GM18867 (cell line): ENCODE measurements at regions not wholly inside any gene's neighbourhood (a gene's known extent, or its start where the extent isn't known, plus 50 kb on each side); places are given as distances from the start of the nearest gene placed in this dataset.
A peak's percentile ranks its signal among the peaks of the same experiment; 100 is the strongest.
"Not testable (repeated sequence)": the region's sequence is repeated elsewhere in the genome, so short reads cannot be mapped to it uniquely, and the experiment has no call there.

Source experiments
- ATAC-seq: cut with Tn5 transposase; IDR thresholded peaks from one replicate; pipeline ENCODE4 v1.9.1; 2021; ENCODE audit warnings: mild to moderate bottlenecking, moderate library complexity; ENCODE audit not compliant: unreplicated experiment

DNA sequence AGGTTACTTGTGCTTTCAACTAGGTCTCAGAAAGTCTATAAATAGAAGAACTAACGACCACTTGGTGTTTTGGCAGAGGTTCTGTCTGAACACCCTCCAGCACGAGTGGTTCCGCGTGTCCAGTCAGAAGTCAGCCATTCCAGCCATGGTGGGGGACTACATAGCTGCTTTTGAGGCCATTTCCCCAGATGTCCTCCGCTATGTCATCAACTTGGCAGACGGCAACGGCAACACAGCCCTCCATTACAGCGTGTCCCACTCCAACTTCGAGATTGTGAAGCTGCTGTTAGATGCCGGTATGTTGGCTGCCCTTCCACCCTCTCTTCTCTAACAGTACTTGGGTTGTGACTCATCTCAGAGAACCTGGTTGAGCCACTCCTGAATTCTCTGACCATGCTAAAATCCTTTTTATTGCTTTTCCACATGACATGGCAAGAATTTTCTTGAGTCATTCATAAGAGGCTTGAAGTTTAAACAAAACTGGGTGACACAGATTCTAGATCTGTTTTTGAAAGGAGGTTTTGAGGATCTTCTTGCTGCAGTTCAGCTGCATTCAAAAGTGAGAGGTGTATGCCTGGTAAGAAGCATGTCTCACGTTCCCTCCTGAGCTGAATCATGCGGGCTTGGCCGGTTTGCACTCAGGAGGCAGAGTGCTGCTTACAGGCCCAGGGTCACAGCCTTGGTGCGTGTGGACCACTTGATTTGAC lies 103.1 kb upstream of the DMRT1 start:
- no peak for ATAC-seq

DNA sequence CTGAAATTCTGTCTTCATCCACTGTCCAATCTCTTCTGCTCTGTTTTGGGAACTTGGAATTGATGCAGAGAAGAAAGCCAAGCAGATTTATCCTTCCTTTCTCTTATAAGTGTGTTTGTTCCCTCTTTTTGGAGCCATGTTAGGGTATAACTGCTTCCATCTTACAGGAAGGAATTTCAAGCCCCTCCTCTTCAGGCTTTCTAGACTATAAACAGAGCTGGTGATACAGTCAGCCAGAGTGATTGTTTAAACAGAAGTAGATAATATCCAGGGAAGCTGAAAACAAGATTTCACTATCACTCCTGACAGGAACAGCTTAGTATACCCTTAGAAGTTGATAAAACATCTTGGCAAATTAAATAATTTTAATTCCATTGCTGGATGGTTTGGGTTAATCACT lies 102.1 kb upstream of the DMRT1 start:
- no peak for ATAC-seq

DNA sequence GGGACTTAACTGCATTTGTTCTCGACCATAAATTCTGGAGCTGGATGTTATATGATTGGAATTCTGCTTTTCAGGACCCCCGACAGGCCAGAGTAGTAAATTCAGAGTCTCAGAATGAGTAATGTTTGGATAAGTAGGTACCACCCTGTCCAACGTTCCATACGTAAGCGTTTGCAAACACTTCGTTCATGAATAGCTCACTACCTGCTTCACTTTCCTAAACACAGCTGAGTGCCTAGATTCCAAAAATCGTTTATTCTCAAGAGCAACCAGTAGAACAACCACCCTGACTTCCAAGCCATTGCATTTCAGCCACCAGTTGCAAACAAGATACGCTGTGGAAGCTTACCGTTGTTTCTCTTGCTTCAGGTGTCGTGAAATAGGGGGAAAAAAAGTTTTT lies 101.3 kb upstream of the DMRT1 start:
- no peak for ATAC-seq

DNA sequence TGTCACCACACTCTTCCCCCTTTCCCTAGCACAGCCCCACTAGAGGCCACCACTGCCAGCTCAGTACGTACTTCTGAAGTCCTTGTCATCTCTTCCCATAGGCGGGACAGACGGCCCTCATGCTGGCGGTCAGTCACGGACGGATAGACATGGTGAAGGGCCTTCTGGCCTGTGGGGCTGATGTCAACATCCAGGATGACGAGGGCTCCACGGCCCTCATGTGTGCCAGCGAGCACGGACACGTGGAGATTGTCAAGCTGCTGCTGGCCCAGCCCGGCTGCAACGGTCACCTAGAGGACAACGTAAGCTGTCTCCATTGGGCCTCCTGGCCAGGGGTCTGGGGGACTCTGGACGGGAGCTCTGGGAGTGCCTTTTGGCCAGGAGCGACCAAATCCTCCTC lies 99.4 kb upstream of the DMRT1 start:
- ATAC-seq, result no peak

DNA sequence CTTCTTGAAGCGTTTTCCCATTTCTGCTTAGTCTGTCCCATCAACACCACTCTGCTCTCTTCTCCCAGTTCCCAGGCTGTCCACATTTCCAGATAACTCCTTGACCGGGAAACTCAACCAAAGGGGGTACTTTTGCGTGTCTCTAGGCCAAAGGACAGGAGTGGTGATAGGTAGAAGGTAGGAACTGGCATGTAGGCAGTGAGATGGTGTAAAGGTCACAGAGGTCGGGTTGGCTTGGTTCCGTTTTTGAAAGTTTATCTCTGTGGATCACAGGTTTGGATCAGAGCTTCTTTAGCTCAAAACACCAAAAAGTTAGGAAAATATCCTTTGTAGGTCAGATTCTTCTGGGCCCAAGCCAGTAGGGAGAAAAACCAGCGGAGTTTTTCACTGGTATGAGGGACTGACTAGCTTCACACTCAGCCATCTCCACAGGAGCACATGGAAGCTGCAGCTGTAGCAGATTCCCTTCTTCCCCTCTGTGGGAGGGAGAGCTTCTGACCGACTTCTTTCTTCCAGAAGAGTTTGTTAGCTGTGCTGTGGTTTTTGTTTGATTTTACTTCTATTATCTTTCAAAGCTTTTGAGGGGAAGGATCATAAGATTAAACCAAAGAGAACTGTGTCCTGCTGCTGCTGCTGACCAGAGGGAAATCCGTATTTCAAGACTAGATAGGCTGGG lies 98.4 kb upstream of the DMRT1 start:
- no peak for ATAC-seq

DNA sequence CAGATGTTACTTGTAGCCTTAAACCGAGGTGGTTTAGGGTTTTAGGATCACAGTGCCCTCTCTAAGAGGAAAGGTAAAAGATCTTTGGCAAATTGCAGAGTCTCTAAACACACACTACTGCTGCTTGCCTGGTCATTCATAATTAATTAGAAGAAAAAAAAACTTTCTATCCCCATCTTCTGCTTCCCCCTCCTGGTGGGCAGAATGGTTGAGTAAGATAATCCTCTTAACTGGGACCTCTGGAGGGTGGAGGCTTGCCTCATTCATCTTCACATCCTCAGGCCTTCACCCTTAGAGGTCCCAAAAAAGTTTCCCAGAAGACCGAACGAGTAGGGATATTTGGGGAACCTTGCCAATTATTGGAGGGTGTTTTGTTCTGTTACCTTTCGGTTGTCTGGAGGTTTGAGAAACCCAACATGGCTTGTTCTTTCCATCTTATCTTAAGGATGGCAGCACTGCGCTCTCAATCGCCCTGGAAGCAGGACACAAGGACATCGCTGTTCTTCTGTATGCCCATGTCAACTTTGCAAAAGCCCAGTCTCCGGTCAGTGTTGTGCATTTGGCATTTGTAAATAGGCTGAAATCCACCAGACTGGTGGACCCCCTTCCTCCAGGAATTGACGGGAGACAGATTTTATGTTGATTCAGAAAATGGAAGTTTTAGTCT lies 97.3 kb upstream of the DMRT1 start:
- no peak for ATAC-seq

DNA sequence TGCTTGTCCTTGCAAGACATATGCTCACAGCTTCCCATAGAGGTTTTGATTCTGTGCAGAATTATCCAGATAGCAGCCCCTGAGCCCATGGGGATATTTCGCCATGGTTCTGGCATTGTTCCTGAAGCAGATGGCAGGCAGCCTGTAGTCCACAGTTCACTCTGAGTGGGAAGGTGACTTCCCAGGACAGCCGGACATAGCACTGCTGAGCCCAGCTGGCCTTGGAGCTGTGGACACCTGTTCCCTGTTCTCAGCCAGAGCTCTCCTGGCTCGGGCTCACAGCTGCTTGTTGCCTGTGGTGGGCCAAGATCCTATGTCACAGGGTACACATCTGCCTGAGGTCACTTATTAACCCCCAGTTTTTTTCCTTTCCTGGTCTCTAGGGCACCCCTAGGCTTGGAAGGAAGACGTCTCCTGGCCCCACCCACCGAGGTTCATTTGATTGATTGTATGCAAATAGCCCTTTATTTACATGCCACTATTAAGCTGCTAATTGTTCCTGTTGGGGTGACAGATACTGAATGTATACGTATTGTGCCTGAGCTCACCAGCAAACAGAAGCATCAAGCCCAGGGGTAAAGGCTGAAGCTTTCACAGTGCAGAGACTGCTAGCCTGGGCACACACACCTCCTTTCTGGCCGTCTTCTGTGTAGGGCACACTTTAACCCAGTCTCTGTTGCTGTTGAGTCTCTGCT lies 96.6 kb upstream of the DMRT1 start:
- no peak for ATAC-seq

DNA sequence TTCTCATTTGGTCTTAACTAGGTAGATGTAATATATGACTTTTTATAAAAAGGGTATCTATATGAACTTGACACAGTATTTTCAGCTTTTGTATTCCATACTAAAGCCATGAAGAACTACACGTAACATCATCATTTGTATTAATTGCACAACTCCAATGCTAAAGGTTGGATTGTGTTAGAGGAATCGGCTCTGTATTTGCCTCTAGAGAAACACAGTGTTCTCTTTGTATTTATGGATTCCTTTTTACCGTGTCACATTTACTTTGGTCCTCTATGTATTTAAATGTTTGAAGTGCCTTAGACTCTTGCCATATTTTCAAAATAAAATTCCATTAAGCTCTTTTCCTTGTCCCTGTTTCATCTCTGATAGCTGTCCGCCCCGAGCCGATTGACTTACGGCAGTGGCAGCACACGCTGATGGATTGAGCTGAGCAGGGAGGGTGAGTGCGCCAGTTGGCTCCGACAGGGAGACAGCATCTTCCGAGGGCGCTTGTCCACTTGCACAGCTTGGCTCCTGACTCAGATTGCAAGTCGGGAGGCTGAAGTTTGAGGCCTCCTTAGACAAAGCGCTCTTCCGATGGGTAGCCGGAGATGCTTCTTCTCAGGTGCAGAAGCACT lies 95.6 kb upstream of the DMRT1 start:
- no peak for ATAC-seq

DNA sequence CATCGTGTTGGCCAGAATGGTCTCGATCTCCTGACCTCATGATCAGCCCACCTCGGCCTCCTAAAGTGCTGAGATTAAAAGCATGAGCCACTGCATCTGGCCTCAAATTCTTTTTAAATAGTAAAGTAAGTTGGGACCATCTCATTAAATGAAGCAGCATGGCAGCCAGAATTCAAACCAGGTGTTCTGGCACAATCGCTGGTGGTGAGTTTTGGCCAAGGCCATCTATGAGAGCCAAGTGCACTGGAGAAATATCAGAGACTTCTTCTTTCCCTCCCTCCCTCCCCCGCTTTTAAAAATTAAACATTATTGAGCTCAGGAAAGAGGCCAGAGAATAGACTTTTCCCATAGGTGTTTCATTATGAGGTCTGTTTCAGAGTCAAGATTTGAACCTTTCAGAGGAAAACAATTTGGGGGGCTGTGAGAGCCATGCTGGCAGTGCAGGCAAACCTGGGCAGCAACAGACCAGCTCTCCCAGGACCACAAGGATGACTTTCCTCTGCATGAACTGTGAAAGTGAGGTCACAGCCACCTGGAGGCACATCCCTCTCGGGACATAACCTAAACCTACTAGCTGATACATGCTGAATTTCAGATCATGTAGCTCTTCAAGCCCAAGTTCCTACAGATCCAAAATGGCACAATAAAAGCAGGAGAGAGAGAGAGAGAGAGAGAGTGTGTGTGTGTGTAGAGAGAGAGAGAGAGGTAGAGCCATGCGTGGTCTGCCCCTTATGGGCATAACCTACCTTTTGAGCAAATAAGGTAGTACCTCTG lies 94.6 kb upstream of the DMRT1 start:
- no peak for ATAC-seq

DNA sequence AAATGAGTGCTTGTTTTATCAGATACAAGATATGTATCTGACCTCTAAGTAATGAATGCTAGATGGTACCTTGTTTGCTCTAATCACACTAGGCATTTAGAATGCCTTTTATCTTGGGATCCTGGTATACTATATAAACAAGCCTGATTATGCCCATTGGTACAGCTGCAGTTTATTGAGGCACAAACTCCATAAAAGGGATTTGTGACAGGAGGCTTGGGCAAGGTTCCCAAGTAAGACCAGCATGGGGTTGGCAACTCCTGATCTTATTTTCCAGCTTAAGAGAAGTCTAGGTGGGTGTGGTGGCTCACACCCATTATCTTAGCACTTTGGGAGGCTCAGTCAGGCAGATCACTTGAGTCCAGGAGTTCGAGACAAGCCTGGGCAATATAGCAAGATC lies 93.9 kb upstream of the DMRT1 start:
- ATAC-seq, result no peak

DNA sequence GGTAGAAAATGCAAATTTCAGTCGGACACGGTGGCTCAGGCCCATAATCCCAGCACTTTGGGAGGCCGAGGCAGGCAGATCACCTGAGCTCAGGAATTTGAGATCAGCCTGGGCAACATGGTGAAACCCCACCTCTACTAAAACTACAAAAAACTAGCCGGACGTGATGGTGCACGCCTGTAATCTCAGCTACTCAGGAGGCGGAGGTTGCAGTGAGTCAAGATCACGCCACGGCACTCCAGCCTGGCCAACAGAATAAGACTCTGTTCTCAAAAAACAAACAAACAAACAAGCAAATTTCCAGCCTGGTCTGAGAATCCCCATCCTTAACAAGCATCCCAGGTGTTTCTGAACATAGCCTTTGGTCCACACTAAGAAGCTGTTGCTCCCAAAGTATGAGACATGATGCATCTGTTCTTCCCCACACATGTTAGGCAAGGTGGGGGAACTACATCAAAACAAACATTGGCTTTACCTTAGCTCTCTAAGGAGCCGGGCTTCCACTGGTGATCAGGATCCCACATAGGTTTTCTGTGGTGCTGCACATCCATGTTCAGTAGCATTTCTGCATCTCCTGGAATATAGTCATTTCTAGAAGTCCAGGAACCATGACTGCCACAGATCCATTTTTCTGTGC lies 92.5 kb upstream of the DMRT1 start:
- no peak for ATAC-seq

DNA sequence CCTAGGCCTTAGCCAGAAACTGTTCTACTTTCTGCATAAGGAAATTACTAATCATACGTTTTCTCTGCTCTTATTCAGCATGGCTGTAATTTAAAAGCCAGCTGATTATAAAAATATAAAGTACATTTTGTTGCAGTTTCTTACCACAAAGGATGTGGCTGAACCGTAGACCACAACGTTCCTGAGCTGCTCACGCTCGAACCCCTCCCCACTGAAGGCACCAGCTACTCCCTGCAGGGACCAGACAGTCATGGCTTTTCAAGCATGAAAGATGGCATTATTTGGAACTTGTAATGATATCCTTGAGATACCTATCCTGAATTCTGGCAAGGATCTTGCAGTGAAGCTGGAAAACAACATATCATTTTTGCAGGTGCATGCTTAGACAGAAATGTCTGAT lies 91.8 kb upstream of the DMRT1 start:
- no peak for ATAC-seq

DNA sequence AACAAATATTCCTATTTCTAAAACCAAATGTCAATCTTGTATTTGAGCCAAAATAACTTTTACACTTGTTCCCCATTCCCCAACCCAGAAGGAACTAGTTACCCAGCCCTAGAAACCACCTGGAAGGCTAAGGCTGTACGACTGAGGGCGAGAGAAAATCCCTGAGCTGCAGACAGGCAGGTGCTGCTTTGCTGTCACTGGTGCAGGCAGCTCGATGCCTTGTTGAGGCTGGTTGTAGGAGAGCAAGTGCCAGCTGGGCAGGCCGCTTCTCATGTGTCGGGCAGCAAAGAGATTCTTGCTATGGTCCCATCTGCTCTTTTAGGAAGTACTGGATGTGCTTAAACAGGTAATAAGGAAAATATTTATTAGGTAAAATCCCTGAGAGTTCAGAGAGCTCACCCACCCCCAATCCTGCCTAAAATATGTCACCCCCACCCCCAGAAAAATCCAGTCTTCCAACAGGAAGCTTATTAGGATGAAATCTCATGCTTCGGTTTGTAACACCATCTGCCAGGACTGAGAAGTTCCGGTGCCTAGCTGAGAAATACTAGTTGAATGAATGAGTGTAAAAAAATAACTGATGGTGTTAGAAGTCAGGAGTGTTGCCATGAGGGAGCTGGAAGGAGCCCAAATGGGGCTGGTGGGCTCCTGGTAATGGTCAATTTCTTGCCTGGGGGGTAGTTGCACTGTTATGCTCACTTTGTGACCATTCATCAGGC lies 91.1 kb upstream of the DMRT1 start:
- ATAC-seq, result peak; percentile 3

DNA sequence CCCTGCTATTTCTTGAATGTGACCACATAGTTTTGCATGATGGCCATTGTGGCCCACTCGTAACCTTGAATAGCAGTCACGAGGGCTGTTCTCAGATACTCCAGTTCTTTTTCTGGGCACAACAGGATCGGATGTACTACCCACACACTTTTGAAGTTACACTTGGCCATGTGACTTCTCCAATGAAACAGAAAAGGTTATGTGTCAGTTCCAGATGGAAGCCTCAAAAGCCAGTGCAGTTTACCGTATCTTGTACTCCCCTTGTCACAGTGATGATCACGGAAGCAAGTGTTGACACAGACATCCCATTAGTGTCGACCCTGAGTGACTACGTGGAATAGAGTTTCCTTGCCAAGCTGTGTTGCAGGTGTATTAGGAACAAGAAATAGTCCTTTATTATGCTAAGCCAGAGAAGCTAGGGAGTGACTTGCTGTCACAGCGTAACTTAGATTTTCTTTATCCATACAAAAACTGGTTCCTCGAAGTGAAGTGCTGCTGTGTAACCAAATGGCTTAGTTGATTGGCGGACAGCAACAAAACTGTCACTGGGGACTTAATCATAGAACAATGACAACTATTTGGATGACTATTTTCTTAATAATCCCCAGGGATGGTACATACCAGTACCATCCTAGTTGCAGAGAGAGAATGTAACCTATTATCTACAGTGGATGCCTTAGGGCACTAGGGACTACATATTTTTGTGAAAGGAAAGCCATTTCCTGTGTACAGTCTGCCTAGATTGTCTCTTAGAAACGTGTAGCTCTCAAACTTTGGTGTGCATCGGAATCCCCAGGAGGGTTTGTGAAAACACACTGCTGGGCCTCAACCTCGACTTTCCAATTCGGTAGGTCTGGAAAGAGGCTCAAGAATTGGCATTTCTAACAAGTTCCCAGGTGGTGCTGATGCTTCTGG lies 90.1 kb upstream of the DMRT1 start:
- ATAC-seq, result peak; percentile 87

DNA sequence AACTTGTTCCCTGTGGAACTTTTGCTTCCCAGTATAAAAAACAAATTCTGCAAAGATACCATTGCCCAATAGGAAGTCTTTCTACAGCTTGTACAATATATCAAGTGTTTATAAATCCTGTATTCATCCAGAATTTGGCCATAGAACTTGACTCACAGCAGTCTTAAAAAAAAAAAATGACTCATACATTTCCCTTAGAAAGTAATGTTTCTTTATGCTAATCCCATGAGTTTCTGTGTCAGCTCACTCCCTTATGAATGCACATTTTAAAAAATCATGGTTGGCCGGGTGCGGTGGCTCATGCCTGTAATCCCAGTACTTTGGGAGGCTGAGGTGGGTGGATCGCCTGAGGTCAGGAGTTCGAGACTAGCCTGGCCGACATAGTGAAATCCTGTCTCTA lies 89.3 kb upstream of the DMRT1 start:
- no peak for ATAC-seq

DNA sequence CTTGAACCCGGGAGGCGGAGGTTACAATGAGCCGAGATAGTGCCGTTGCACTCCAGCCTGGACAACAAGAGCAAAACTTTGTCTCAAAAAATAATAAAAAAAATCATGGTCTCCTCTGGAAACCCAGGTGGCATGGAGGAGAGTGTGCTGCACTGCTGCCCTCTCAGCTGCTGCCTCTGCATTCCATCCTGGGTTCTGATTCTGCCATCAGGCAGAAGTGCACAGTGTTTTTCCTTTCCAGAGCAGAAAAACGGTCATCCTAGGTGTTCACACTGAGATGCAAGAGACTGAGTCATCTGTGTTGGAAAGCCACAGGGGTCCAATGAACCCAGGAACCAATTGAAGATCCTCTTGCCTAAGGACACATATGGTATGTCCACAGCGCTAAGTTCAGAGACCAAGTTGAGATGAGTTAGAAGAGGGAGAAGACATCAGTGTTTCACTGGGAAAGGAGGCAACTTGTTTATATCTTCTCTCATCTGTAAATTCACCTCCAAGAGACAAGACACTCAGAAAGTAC lies 88.8 kb upstream of the DMRT1 start:
- no peak for ATAC-seq

DNA sequence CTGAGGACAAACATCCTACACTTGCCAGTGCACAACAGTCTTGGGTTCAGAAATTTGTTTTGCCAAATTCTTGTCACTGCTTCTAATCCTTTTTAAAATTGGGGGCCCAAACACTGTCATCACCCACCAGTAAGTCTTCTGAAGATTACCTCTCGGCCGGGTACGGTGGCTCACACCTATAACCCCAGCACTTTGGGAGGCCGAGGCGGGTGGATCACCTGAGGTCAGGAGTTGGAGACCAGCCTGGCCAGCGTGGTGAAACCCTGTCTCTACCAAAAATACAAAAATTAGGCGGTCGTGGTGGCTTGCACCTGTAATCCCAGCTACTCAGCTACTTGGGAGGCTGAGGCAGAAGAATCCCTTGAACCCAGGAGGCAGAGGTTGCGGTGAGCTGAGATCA lies 87.8 kb upstream of the DMRT1 start:
- ATAC-seq, result not testable (repeated sequence)
